Cardiac fibroblast (primary cell): ENCODE measurements at regions not wholly inside any gene's neighbourhood (a gene's known extent, or its start where the extent isn't known, plus 50 kb on each side); places are given as distances from the start of the nearest gene placed in this dataset.

Experiments used
- DNase-seq, 2 donors: peaks; one replicate each; pipeline versions ENCODE4 v3.0.0 to v3.0.0-alpha.2; 2010; ENCODE audit warnings: low read depth in 2 of 2
- H3K4me3 ChIP-seq, 2 donors: replicated peaks in 1 of 2; 1 replicate in 1 of 2; 2 replicates in 1 of 2; pipeline ENCODE4 v1.5.1; 2011; ENCODE audit warnings: low read depth in 2 of 2, low read length in 2 of 2, mild to moderate bottlenecking in 2 of 2, moderate library complexity in 1 of 2
- TF ChIP-seq, protein P1 (sequence below): IDR thresholded peaks from one replicate; pipeline ENCODE4 v1.5.1; 2011; ENCODE audit warnings: low read depth, mild to moderate bottlenecking, low read length, inconsistent platforms

DNA sequence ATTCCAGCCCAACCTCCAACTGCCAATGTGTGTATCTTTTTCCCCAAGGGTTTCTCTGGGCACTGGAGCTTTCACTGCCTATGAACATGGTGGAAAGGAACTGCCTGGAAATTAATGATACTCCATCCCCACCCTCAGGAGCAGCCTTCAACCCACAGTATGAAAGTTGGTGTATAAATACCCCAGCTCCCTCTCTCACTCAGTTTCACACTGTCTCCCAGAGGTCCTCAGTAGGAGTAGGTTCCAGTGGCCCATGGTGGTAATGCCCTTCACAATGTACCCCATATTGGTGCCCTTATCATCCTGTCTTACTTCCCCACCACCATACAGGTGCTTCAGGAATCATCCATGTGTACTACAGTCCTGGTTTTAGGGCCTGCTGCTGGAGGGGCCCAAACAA is 462.6 kb downstream of the MIAT start:
- DNase-seq = no peak
- TF ChIP-seq, protein P1, sequence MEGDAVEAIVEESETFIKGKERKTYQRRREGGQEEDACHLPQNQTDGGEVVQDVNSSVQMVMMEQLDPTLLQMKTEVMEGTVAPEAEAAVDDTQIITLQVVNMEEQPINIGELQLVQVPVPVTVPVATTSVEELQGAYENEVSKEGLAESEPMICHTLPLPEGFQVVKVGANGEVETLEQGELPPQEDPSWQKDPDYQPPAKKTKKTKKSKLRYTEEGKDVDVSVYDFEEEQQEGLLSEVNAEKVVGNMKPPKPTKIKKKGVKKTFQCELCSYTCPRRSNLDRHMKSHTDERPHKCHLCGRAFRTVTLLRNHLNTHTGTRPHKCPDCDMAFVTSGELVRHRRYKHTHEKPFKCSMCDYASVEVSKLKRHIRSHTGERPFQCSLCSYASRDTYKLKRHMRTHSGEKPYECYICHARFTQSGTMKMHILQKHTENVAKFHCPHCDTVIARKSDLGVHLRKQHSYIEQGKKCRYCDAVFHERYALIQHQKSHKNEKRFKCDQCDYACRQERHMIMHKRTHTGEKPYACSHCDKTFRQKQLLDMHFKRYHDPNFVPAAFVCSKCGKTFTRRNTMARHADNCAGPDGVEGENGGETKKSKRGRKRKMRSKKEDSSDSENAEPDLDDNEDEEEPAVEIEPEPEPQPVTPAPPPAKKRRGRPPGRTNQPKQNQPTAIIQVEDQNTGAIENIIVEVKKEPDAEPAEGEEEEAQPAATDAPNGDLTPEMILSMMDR = no peak
- H3K4me3 ChIP-seq = no peak overlapping the region

DNA sequence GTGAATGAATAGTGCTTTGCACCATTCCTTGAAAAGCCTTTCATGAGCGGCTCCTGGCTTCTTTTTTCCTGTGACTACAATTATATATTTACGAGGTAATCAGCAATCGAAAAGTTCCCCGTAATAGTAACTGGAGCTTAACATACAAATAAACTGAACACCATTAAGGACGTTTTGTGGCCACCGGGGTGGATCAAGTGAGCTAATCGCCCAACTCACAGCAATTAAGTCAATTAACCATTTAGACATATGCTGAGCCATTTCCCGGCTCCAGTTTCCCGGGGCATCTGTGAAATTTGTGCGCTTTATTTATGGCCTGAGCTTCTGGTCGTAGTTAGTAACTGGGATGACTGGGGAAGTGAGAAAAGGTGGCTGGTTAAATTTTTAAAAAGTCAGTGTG is 465.2 kb downstream of the MIAT start:
- TF ChIP-seq, protein P1 = no peak
- DNase-seq = no peak
- H3K4me3 ChIP-seq = no peak overlapping the region

DNA sequence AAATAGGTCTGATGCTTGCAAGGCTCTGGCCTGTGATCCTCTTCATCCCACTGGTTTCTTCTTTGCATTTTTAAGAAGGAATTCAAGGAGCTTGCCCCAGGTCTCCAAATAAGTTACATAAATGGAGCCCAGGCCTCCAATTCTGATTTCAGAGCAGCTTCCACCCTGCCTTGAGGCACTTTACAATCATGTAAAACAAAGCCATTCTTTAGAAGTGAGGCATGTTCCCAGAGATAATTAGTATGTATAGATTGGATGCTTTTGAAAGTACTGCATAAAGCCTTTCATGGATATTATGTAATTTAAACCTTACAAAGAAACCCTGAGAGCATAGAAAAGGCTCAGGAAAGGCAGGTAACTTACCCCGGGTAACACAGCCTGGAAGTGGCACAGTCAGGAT is 466.5 kb downstream of the MIAT start:
- TF ChIP-seq, protein P1 = no peak
- no peak for DNase-seq

DNA sequence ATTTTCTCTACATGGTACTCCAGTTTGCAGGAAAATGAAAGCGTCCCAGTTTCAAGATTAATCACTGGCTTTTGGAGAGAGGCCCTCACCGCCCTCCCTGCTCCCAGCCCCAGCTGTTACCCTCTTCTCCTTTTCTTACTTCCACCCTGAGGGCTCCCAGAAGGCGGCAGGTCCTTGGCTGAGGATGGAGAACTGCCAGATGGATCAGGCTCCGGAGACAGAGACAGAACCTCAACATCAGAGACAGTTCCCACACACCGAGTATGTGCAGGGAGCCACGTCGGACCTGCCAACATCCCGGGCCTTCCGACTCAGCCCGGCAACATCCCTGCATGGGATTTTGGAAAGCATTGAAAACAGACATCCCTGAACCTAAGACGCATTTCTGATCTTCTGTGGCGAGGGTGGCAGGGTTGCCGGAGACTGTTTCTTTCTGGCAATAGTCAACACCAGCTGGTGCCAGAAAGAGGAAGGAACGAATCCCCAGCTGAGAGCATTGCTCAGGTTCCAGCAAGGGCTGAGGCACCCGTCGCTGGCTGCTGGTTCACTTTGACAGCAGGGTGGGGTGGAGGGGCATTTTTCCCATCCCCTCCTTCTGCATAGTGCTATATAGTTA is 467.1 kb downstream of the MIAT start:
- TF ChIP-seq, protein P1 = no peak
- no peak for DNase-seq
- H3K4me3 ChIP-seq = no peak overlapping the region

More for the DNA sequence above, 466.5 kb downstream of the MIAT start:
- no peak overlapping the region for H3K4me3 ChIP-seq

DNA sequence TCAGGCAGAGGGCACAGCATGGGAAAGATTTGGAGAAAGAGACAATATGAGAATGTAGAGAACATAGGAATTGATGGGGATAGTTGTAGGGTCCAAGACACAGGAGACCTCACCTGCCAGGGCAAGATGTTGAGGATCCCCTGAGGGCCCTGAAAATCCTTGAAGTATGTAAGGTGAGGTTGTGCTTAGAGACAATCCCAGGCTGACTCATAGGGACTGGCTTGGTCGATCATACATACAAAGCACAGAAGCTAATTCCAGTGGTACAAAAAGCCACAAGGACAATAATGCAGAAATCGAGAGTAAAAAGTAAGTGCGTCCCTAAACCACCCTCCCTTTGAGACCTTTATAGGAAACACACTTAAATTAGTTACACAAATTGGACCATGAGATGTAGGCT is 468.2 kb downstream of the MIAT start:
- H3K4me3 ChIP-seq = no peak overlapping the region
- DNase-seq = no peak
- TF ChIP-seq, protein P1 = no peak

DNA sequence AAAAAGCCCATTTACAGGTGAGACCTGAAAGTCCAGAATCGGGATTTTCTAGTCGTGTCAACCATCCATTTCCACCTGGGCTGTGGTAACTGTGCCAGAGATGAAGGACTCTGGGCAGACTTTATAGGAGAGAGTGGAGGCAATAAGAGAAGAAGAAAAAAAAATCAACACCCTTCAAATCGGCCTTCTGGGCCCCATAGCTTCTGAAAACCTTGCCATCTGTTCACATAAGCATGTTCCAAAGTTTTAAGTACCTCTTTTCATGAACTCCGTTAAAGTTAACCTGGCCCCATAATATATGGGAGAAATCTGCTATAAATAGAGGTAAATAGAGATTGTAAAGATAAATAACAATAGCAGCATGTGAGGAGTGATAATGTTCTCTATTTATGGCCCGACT is 470.5 kb downstream of the MIAT start:
- TF ChIP-seq, protein P1 = no peak
- DNase-seq = no peak

DNA sequence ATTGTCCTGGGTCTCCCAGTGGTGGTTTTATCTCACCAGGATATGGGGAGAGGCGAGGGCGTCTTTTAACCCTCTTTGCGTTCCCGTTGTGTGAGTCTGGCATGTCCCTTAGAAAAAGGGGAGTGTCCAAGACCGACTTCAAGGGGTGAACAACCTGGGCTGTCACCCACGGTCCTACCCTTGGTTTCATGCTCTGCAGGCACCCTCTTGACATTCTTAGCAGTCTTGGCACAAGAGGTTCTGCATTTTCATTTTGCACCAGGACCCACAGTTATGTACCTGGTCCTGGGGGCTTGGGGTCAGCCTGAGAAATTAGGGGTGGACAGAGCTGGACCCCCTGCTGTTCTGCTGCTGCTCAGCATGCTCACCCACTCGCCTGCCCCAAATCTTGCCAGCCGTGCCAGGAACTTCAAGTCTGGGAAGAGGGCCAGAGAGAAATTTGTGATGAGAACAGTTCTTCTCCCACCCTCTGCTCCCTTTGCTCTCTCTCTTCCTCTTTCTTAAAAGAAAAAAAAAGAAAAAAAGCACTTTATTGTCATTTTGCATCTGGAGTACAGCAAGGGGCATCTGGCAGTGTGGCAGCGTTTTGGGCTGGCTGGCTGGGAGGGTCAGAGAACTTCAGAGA is 471.2 kb downstream of the MIAT start:
- no peak overlapping the region for H3K4me3 ChIP-seq
- TF ChIP-seq, protein P1 = no peak
- DNase-seq = peak in 1 of 2 donors; percentile 59

More for the DNA sequence above, 470.5 kb downstream of the MIAT start:
- H3K4me3 ChIP-seq = no peak overlapping the region
